Ishikawa (cell line): ENCODE measurements at regions not wholly inside any gene's neighbourhood (a gene's known extent, or its start where the extent isn't known, plus 50 kb on each side); places are given as distances from the start of the nearest gene placed in this dataset.
A peak's percentile ranks its signal among the peaks of the same experiment; 100 is the strongest.

Source experiments
- CEBPB ChIP-seq: IDR thresholded peaks from 2 replicates; pipeline ENCODE4 v1.6.1; 2012
- EP300 ChIP-seq: IDR thresholded peaks from 2 replicates; pipeline ENCODE4 v1.6.1; 2012; ENCODE audit warnings: borderline replicate concordance
- TF ChIP-seq, protein P1 (sequence below): IDR thresholded peaks from 2 replicates; pipeline ENCODE4 v1.6.1; 2012
- TF ChIP-seq, protein P2 (sequence below): IDR thresholded peaks from 2 replicates; pipeline ENCODE4 v1.6.1; 2012

- peak; percentile 94 for TF ChIP-seq EP300
- TF ChIP-seq CEBPB: no peak
- TF ChIP-seq, protein P1, sequence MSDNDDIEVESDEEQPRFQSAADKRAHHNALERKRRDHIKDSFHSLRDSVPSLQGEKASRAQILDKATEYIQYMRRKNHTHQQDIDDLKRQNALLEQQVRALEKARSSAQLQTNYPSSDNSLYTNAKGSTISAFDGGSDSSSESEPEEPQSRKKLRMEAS: no peak
- TF ChIP-seq, protein P2, sequence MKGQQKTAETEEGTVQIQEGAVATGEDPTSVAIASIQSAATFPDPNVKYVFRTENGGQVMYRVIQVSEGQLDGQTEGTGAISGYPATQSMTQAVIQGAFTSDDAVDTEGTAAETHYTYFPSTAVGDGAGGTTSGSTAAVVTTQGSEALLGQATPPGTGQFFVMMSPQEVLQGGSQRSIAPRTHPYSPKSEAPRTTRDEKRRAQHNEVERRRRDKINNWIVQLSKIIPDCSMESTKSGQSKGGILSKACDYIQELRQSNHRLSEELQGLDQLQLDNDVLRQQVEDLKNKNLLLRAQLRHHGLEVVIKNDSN: no peak
Measured at GRCh38 chr14:25803386-25804018, 753.6 kb upstream of the STXBP6 start.
